Activated CD8-positive, alpha-beta T cell treated with anti-CD3 and anti-CD28 coated beads, Interleukin-2, amount 10 ng/mL, durations not matched to agents 7 days and 5 days (primary cell): ENCODE measurements at regions not wholly inside any gene's neighbourhood (a gene's known extent, or its start where the extent isn't known, plus 50 kb on each side); places are given as distances from the start of the nearest gene placed in this dataset.
"Not testable (repeated sequence)": the region's sequence is repeated elsewhere in the genome, so short reads cannot be mapped to it uniquely, and the experiment has no call there.

Experiments used
- ATAC-seq: fragments of 150-1000 bp; cut with Tn5 transposase; one replicate; pipeline ENCODE4 v1.10.0; 2021; ENCODE audit warnings: moderate library complexity
- CTCF ChIA-PET: fragments of 350-600 bp; sonication (Branson Sonifier 250); formaldehyde crosslinking; loops from one replicate; lab custom pipeline; 2021; ENCODE audit warnings: antibody characterized with exemption; lab: Charles Lee
- POLR2A ChIA-PET: fragments of 350-600 bp; sonication (Branson Sonifier 250); formaldehyde crosslinking; loops from one replicate; lab custom pipeline; 2021; ENCODE audit warnings: antibody characterized with exemption; lab: Charles Lee
- DNase-seq: peaks from one replicate; pipeline ENCODE4 v3.0.0-alpha.2; 2020
- H3K27ac Mint-ChIP-seq: one replicate; pipeline ENCODE4 v1.8.0; 2021; ENCODE audit warnings: mild to moderate bottlenecking, mixed read lengths
- H3K27me3 Mint-ChIP-seq: one replicate; pipeline ENCODE4 v1.8.0; 2021; ENCODE audit warnings: low read depth, mixed read lengths
- H3K36me3 Mint-ChIP-seq: one replicate; pipeline ENCODE4 v1.8.0; 2021; ENCODE audit warnings: low read depth, mixed read lengths
- H3K4me1 Mint-ChIP-seq: one replicate; pipeline ENCODE4 v1.8.0; 2021; ENCODE audit warnings: low read depth, mixed read lengths
- H3K4me3 Mint-ChIP-seq: one replicate; pipeline ENCODE4 v1.8.0; 2021; ENCODE audit warnings: mild to moderate bottlenecking, mixed read lengths
- H3K9me3 Mint-ChIP-seq: one replicate; pipeline ENCODE4 v1.8.0; 2022; ENCODE audit warnings: mixed read lengths; ENCODE audit not compliant: insufficient read depth

DNA sequence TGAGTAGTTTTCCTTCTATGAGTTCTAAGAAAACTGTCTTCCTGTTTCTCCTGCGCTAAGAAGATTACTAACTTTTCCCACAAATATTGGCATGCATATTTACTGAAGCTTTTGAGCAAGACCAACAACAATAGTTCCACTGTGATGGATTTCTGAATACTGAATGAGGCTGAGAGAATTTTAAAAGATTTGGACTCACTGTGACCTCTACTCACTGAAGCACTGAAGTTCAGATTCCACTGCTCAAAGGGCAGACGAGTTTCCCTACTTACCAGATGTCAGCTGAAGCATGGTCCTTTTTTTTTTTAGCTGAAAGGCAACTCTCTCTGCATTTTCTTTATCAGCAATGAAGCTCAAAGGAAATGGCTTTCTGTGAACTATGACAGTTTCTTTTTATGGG is 718.5 kb downstream of the RFPL4B start:
- no peaks in the 10 kb centered on the region for H3K36me3 Mint-ChIP-seq
- CTCF ChIA-PET = no interaction called here
- H3K27me3 Mint-ChIP-seq = no peaks in the 10 kb centered on the region
- H3K27ac Mint-ChIP-seq = no peak overlapping the region
- no peak overlapping the region for H3K4me3 Mint-ChIP-seq
- DNase-seq (no peak), ATAC-seq (no peak)
- H3K9me3 Mint-ChIP-seq = peaks cover 6% of the 10 kb centered on the region
- H3K4me1 Mint-ChIP-seq = no peaks in the 10 kb centered on the region
- POLR2A ChIA-PET = no interaction called here

DNA sequence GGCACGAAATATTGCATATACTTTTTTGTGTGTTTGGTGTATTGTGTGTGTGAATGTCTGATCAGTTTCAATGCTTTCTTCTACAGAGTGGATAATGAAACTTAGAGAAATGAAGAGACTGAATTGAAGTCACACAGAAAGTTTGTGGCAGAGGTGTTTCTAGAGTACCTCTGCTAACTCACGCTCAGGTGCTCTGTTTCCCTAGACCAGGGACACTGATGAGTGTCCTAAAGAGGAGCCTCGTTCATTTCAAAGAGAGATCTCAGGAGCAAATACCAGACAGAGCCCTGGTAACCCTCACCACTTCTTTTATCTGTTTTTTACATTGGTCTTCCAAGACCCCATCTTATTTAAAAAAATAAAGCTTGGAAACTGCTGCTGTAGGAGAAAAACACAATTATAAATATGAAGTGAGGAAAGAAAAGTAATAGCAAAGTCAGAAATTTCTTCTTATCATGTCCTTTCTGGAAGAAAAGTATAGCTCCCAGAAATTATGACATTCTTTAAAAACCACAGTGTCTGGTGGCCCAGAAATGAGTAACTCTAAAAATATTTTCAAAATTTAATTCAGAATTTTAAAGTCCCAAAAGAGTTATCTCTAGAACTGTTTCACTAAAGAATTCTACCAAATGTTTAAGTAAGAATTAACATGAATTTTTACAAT is 720.6 kb downstream of the RFPL4B start:
- POLR2A ChIA-PET = no interaction called here

DNA sequence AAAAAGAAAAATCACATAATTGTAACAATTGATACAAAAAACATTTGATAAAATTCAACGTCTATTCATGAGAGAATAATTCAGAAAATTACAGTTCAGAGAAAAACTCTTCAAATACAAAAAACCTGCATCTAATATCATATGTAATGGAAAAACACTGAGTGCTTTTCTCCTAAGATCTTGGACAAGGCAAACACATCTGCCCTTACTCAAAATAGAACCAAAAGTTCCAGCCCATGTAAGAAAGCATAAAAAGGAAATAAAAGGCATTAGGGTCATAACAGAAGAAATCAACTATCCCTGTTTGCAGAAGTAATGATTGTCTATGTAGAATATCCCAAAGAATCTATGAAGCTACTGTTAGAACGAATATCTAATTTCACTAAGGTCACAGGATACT is 721.4 kb downstream of the RFPL4B start:
- ChIA-PET POLR2A (no interaction called here), CTCF (no interaction called here)
- no peak for ATAC-seq
- no peaks in the 10 kb centered on the region for H3K36me3 Mint-ChIP-seq
- H3K27ac Mint-ChIP-seq = no peak overlapping the region
- H3K27me3 Mint-ChIP-seq = no peaks in the 10 kb centered on the region
- H3K9me3 Mint-ChIP-seq = peaks cover 6% of the 10 kb centered on the region
- DNase-seq = no peak
- H3K4me3 Mint-ChIP-seq = no peak overlapping the region
- H3K4me1 Mint-ChIP-seq = no peaks in the 10 kb centered on the region

More for the DNA sequence above, 720.6 kb downstream of the RFPL4B start:
- H3K27me3 Mint-ChIP-seq = no peaks in the 10 kb centered on the region
- ATAC-seq (no peak), DNase-seq (no peak)
- no peak overlapping the region for H3K27ac Mint-ChIP-seq
- H3K9me3 Mint-ChIP-seq = peaks cover 6% of the 10 kb centered on the region
- no peaks in the 10 kb centered on the region for H3K36me3 Mint-ChIP-seq
- H3K4me1 Mint-ChIP-seq = no peaks in the 10 kb centered on the region
- no peak overlapping the region for H3K4me3 Mint-ChIP-seq
- CTCF ChIA-PET = no interaction called here

- H3K9me3 Mint-ChIP-seq, POLR2A ChIA-PET, H3K4me3 Mint-ChIP-seq, H3K4me1 Mint-ChIP-seq, H3K36me3 Mint-ChIP-seq, H3K27me3 Mint-ChIP-seq, H3K27ac Mint-ChIP-seq, DNase-seq, ATAC-seq, CTCF ChIA-PET: not testable (repeated sequence)
Observed at GRCh38 chr6:113070681-113071080, 723.6 kb downstream of the RFPL4B start.

GRCh38 chr6:113073611-113074191 is 726.6 kb downstream of the RFPL4B start:
- no peak overlapping the region for H3K4me3 Mint-ChIP-seq
- no peaks in the 10 kb centered on the region for H3K27me3 Mint-ChIP-seq
- DNase-seq (no peak), ATAC-seq (no peak)
- H3K27ac Mint-ChIP-seq = no peak overlapping the region
- H3K36me3 Mint-ChIP-seq = no peaks in the 10 kb centered on the region
- peaks cover 3% of the 10 kb centered on the region for H3K9me3 Mint-ChIP-seq
- no peaks in the 10 kb centered on the region for H3K4me1 Mint-ChIP-seq
- ChIA-PET POLR2A (no interaction called here), CTCF (no interaction called here)

- ATAC-seq (no peak), DNase-seq (no peak)
- Mint-ChIP-seq H3K4me3 (no peak overlapping the region), H3K36me3 (no peaks in the 10 kb centered on the region), H3K27ac (no peak overlapping the region), H3K4me1 (no peaks in the 10 kb centered on the region), H3K27me3 (no peaks in the 10 kb centered on the region), H3K9me3 (no peaks in the 10 kb centered on the region)
- ChIA-PET POLR2A (no interaction called here), CTCF (no interaction called here)
Observed at GRCh38 chr6:113076116-113076515, 729.0 kb downstream of the RFPL4B start.

DNA sequence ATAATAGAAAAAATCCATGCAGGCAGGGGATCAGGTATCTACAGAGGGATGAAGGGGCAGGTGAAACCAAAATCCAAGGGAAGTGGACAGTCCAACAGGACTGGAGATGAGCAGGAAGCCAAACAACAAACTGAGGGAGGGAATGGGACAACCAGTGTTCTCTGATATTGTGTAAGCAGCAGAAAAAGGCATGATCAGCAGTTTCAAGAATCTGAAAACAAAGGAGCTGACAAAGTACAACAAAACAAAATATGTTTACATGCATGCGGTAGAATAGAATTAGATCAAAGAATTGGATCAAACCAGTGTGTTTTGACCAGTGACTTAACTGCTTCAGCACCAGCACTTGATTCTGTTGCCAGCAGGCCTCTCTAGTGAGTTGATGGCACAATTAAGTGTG is 729.7 kb downstream of the RFPL4B start:
- ATAC-seq (no peak), DNase-seq (no peak)
- POLR2A ChIA-PET = no interaction called here
- Mint-ChIP-seq H3K4me1 (no peaks in the 10 kb centered on the region), H3K9me3 (no peaks in the 10 kb centered on the region), H3K27ac (no peak overlapping the region), H3K27me3 (no peaks in the 10 kb centered on the region), H3K36me3 (no peaks in the 10 kb centered on the region), H3K4me3 (no peak overlapping the region)
- CTCF ChIA-PET = no interaction called here

GRCh38 chr6:113077794-113078193 is 730.7 kb downstream of the RFPL4B start:
- H3K4me3 Mint-ChIP-seq = no peak overlapping the region
- no peak for ATAC-seq
- DNase-seq = no peak
- no peaks in the 10 kb centered on the region for H3K9me3 Mint-ChIP-seq
- H3K27me3 Mint-ChIP-seq = no peaks in the 10 kb centered on the region
- ChIA-PET POLR2A (no interaction called here), CTCF (no interaction called here)
- H3K36me3 Mint-ChIP-seq = no peaks in the 10 kb centered on the region
- no peaks in the 10 kb centered on the region for H3K4me1 Mint-ChIP-seq
- no peak overlapping the region for H3K27ac Mint-ChIP-seq

DNA sequence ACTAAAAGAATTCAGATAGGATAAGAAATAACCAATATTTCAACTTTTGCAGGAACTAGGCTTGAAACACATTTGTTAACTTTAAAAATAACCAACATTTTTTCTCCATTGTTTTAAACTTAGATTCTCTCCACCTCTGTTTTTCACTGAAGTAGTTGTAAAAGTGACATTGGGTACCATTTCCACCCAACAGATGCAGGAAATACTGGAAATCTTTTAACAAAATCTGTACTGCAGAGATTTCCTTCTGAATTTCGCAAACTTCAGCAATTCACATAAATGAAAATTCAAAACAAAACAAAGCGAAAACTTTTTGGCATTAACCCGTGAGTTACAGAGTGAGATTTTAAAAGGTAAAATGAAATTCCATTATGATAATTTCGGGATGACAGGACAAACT is 731.7 kb downstream of the RFPL4B start:
- Mint-ChIP-seq H3K36me3 (no peaks in the 10 kb centered on the region), H3K4me1 (no peaks in the 10 kb centered on the region), H3K27me3 (no peaks in the 10 kb centered on the region), H3K4me3 (no peak overlapping the region), H3K27ac (no peak overlapping the region), H3K9me3 (no peaks in the 10 kb centered on the region)
- DNase-seq = no peak
- ChIA-PET POLR2A (no interaction called here), CTCF (no interaction called here)
- ATAC-seq = no peak

DNA sequence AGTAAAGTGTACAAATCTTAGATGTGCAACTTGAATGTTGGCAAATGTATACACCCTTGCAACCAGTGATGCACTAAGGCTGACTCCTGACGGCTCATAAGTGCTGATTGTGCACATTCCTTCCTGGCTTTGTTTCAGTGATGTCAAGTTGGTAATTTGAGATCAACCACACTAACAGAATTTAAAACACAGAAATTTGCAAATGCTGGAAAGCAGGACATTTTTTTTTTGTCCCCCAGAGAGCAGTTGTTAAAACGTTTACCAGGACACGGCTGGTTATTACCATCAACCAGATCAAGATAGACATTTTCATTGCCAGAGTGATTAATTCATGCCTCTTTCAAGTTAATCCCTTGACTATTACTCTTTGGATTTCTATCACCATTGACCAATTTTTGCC is 735.6 kb downstream of the RFPL4B start:
- ATAC-seq (no peak), DNase-seq (no peak)
- Mint-ChIP-seq H3K9me3 (no peaks in the 10 kb centered on the region), H3K4me1 (no peaks in the 10 kb centered on the region), H3K36me3 (no peaks in the 10 kb centered on the region), H3K27me3 (no peaks in the 10 kb centered on the region), H3K4me3 (no peak overlapping the region), H3K27ac (no peak overlapping the region)
- ChIA-PET CTCF (no interaction called here), POLR2A (no interaction called here)

DNA sequence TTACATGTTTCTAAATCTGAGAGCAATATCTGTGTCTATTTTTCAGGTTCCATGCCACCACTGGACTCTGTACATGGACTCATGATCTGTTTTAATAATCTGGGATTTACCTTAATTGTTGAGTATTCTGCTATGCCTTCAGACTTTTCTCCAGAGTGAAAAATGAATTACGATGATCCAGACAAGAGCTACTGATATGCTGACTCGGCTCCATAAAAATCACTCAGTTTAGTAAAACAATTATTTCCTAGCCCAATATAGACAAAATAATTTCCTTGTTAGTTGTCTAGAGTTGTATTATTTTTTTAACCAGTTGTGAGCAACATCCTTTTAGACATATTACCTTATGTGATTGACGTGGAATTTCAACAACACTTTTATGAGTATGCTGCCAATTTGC is 736.8 kb downstream of the RFPL4B start:
- CTCF ChIA-PET = no interaction called here
- H3K9me3 Mint-ChIP-seq = no peaks in the 10 kb centered on the region
- no peak for ATAC-seq
- DNase-seq = no peak
- POLR2A ChIA-PET = no interaction called here
- no peaks in the 10 kb centered on the region for H3K27me3 Mint-ChIP-seq
- no peak overlapping the region for H3K27ac Mint-ChIP-seq
- no peaks in the 10 kb centered on the region for H3K36me3 Mint-ChIP-seq
- H3K4me3 Mint-ChIP-seq = no peak overlapping the region
- H3K4me1 Mint-ChIP-seq = no peaks in the 10 kb centered on the region

DNA sequence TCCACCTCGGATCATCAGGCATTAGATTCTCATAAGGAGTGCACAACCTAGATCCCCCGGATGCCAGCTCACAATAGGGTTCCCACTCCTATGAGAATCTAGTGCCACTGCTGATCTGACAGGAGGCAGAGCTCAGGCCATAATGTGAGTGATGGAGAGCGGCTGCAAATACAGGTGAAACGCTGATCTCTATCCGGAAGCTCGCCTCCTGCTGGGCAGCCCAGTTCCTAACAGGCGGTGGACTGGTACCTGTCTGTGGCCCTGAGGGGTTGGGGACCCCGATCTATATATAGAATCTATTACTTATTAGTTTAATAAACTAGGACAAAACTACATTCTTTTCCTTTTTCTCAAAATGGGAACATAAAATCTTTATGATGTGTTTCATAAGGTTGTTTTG is 741.9 kb downstream of the RFPL4B start:
- CTCF ChIA-PET = no interaction called here
- Mint-ChIP-seq H3K27me3 (no peaks in the 10 kb centered on the region), H3K4me3 (no peak overlapping the region)

DNA sequence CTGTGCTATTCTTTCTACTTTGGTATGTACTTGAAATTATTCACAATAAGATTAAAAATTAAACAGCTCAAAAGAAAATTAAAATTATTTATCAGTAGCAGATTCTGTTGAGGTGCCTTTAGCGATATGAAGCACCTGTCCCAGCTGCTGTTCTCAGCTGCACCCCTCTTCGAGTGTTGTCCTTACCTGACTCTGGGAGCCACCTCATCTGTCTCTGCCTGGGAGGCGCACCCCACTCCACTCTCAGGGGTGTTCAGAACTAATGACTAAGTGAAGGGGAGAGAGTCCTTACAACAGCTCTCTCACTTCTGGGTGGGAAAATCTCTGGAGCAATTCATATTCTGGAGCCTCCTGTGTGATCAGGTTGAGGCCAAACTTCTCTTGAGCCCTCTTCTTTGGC is 745.7 kb downstream of the RFPL4B start:
- Mint-ChIP-seq H3K4me1 (no peaks in the 10 kb centered on the region), H3K4me3 (no peak overlapping the region), H3K9me3 (no peaks in the 10 kb centered on the region), H3K27me3 (no peaks in the 10 kb centered on the region), H3K27ac (no peak overlapping the region), H3K36me3 (no peaks in the 10 kb centered on the region)
- ATAC-seq (no peak), DNase-seq (no peak)
- ChIA-PET POLR2A (no interaction called here), CTCF (no interaction called here)

More for the DNA sequence above, 741.9 kb downstream of the RFPL4B start:
- no peak for DNase-seq
- no peak for ATAC-seq
- POLR2A ChIA-PET = no interaction called here
- Mint-ChIP-seq H3K4me1 (no peaks in the 10 kb centered on the region), H3K36me3 (no peaks in the 10 kb centered on the region), H3K27ac (no peak overlapping the region), H3K9me3 (no peaks in the 10 kb centered on the region)
